Skeletal muscle tissue (tissue), 3 donors: ENCODE measurements at regions not wholly inside any gene's neighbourhood (a gene's known extent, or its start where the extent isn't known, plus 50 kb on each side); places are given as distances from the start of the nearest gene placed in this dataset.

Experiments
- H3K27ac ChIP-seq: one replicate; pipeline ENCODE4 v1.7.0; 2013; ENCODE audit warnings: mild to moderate bottlenecking, low read depth, low read length, inconsistent platforms
- H3K27me3 ChIP-seq, 3 donors: one replicate each; pipeline ENCODE4 v1.7.0; 2013; ENCODE audit warnings: low read length in 3 of 3; ENCODE audit not compliant: control insufficient read depth in 3 of 3, insufficient read depth in 3 of 3
- H3K36me3 ChIP-seq, 3 donors: one replicate each; pipeline ENCODE4 v1.7.0; 2013; ENCODE audit warnings: low read length in 3 of 3; ENCODE audit not compliant: control insufficient read depth in 3 of 3, insufficient read depth in 3 of 3
- H3K4me1 ChIP-seq, 3 donors: one replicate each; pipeline ENCODE4 v1.7.0; 2013; ENCODE audit warnings: low read length in 3 of 3, mild to moderate bottlenecking in 3 of 3; ENCODE audit not compliant: control insufficient read depth in 3 of 3, insufficient read depth in 3 of 3
- H3K4me3 ChIP-seq, 3 donors: one replicate each; pipeline ENCODE4 v1.7.0; 2013; ENCODE audit warnings: low read length in 3 of 3
- H3K9ac ChIP-seq, 3 donors: one replicate each; pipeline ENCODE4 v1.7.0; 2013; ENCODE audit warnings: low read length in 3 of 3, mild to moderate bottlenecking in 3 of 3, moderate library complexity in 2 of 3, low read depth in 1 of 3
- H3K9me3 ChIP-seq, 3 donors: one replicate each; pipeline ENCODE4 v1.7.0; 2013; ENCODE audit warnings: low read length in 3 of 3; ENCODE audit not compliant: control insufficient read depth in 3 of 3
- donor health status: Osteomylitis.

- H3K27me3 ChIP-seq, result peaks cover 14 to 37% (median 28%) of the 10 kb centered on the region in 3 donors
- no peak overlapping the region for H3K9ac ChIP-seq
- H3K36me3 ChIP-seq, result no peaks in the 10 kb centered on the region
- H3K27ac ChIP-seq, result no peak overlapping the region
- H3K4me3 ChIP-seq, result no peak overlapping the region
- peaks cover 0 to 2% (median 0%) of the 10 kb centered on the region in 3 donors for H3K4me1 ChIP-seq
- no peaks in the 10 kb centered on the region for H3K9me3 ChIP-seq
These were observed 94.7 kb upstream of the CRHR1 start for GRCh38 chr17:45689451-45689850.

DNA sequence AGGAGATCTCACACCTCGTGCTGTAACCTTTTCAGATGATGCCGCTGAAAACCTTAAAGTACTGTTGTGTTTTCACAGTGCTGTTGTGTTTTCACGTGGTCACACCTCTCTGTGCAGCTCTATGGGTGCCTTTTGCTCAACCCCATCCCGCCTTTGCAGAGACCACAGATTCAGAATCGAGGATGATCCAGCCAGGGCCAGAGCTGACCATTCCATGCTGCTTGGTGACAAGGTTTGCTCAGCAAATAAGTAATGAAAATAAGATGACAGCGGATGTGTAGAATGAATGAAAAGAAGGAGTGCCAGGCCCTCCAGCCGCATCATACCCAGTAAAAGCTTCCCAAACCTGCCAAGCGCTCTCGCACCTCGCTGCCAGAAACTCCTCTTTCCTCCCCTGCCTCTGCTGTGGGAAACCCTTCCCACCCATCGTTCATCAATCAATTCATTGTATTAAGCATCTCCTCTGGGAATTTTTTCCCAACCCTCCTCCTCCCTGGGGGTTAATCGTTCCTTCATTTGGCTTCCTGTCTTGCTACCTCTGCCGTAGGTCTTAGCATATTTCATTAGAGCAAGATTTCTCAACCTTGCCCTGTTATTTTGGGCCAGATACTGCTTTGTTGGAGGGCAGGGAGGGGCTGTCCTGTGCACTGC lies 93.4 kb upstream of the CRHR1 start:
- Histone ChIP-seq H3K27me3 (peaks cover 14 to 37% (median 35%) of the 10 kb centered on the region in 3 donors), H3K27ac (no peak overlapping the region), H3K9ac (no peak overlapping the region), H3K4me3 (no peak overlapping the region), H3K4me1 (peaks cover 0 to 2% (median 0%) of the 10 kb centered on the region in 3 donors), H3K36me3 (no peaks in the 10 kb centered on the region), H3K9me3 (no peaks in the 10 kb centered on the region)

- Histone ChIP-seq H3K27ac (no peak overlapping the region), H3K4me1 (peaks cover 0 to 2% (median 0%) of the 10 kb centered on the region in 3 donors), H3K9ac (no peak overlapping the region), H3K4me3 (no peak overlapping the region), H3K9me3 (no peaks in the 10 kb centered on the region), H3K27me3 (peaks cover 14 to 37% (median 35%) of the 10 kb centered on the region in 3 donors), H3K36me3 (no peaks in the 10 kb centered on the region)
These were observed 91.5 kb upstream of the CRHR1 start for GRCh38 chr17:45692661-45693060.

GRCh38 chr17:45693792-45694191 lies 90.3 kb upstream of the CRHR1 start:
- H3K4me1 ChIP-seq, result peaks cover 0 to 2% (median 0%) of the 10 kb centered on the region in 3 donors
- H3K4me3 ChIP-seq, result no peak overlapping the region
- no peak overlapping the region for H3K9ac ChIP-seq
- H3K9me3 ChIP-seq, result no peaks in the 10 kb centered on the region
- H3K36me3 ChIP-seq, result no peaks in the 10 kb centered on the region
- H3K27me3 ChIP-seq, result peaks cover 14 to 31% (median 28%) of the 10 kb centered on the region in 3 donors
- H3K27ac ChIP-seq, result no peak overlapping the region

DNA sequence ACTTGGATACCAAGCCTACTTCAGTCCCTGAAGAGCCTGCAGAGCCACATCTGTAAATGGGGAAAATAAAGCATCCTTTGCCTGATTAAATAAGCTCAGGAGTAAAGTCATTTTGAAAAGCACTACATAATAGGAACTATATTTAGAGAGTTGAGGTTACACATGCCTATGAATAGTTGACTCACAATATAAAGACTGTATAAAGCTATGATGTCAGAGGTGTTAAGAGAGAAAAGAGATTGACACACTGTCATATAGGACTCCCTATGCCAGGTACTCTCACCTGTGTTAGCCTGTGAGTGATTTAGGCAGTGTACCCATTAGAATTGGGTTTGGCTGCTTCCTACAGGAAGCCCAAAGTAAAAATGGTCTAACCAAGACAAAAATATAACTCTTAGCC lies 87.7 kb upstream of the CRHR1 start:
- no peaks in the 10 kb centered on the region for H3K36me3 ChIP-seq
- H3K27ac ChIP-seq, result no peak overlapping the region
- no peak overlapping the region for H3K4me3 ChIP-seq
- H3K9me3 ChIP-seq, result no peaks in the 10 kb centered on the region
- H3K27me3 ChIP-seq, result peaks cover 3 to 29% (median 21%) of the 10 kb centered on the region in 3 donors
- H3K9ac ChIP-seq, result no peak overlapping the region
- peaks cover 0 to 2% (median 0%) of the 10 kb centered on the region in 3 donors for H3K4me1 ChIP-seq

DNA sequence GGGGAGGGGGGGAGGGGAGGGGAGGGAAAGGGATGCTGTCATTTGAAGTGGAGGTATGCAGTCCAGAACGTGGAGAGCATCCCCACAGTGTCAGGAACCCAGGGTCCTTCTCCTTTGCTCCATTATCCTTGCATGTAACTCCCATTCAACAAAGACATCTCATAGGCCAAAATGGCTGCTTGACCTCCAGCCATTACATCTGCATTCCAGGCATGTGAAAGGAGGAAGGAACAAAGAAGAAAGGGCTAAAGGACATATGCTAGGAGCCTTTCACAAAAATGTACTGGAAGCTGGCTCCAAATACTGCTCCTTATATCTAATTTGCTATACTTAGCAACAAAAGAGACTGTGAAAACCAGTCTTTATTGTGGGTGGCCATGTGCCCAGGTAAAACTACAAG lies 87.0 kb upstream of the CRHR1 start:
- no peak overlapping the region for H3K27ac ChIP-seq
- H3K4me1 ChIP-seq, result peaks cover 0 to 2% (median 0%) of the 10 kb centered on the region in 3 donors
- H3K4me3 ChIP-seq, result no peak overlapping the region
- H3K36me3 ChIP-seq, result no peaks in the 10 kb centered on the region
- H3K9me3 ChIP-seq, result no peaks in the 10 kb centered on the region
- H3K27me3 ChIP-seq, result peaks cover 3 to 29% (median 18%) of the 10 kb centered on the region in 3 donors
- H3K9ac ChIP-seq, result no peak overlapping the region

- H3K36me3 ChIP-seq, result no peaks in the 10 kb centered on the region
- no peak overlapping the region for H3K9ac ChIP-seq
- H3K4me3 ChIP-seq, result no peak overlapping the region
- no peak overlapping the region for H3K27ac ChIP-seq
- H3K9me3 ChIP-seq, result no peaks in the 10 kb centered on the region
- H3K4me1 ChIP-seq, result no peaks in the 10 kb centered on the region
- peaks cover 4 to 22% (median 20%) of the 10 kb centered on the region in 3 donors for H3K27me3 ChIP-seq
These were observed 83.7 kb upstream of the CRHR1 start for GRCh38 chr17:45700171-45701090.

GRCh38 chr17:45702666-45703266 lies 81.4 kb upstream of the CRHR1 start:
- H3K27ac ChIP-seq, result no peak overlapping the region
- no peak overlapping the region for H3K4me3 ChIP-seq
- no peak overlapping the region for H3K9ac ChIP-seq
- peaks cover 4 to 30% (median 24%) of the 10 kb centered on the region in 3 donors for H3K27me3 ChIP-seq
- no peaks in the 10 kb centered on the region for H3K4me1 ChIP-seq
- H3K36me3 ChIP-seq, result no peaks in the 10 kb centered on the region
- H3K9me3 ChIP-seq, result no peaks in the 10 kb centered on the region

DNA sequence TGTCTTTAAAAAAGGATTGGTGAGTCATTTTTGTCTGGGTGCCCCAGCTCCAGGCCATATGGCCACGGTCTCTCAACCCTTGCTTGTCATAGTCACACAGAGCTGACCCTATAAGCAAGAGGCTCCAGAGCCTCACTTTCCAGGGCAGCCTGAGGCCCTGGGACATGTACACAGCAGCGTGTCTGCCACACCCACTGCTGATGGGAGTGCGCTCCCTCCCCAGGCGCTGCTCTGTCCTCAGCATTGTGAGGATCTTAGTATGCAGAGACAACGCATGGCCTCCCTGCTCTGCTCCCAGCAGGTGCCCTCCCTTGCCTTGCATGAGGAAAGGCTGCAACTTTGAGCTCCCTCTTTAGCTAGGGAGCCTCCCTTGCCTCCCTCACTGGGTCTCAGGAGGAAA lies 80.8 kb upstream of the CRHR1 start:
- Histone ChIP-seq H3K4me1 (no peaks in the 10 kb centered on the region), H3K4me3 (no peak overlapping the region), H3K9me3 (no peaks in the 10 kb centered on the region), H3K27ac (no peak overlapping the region), H3K27me3 (peaks cover 4 to 36% (median 27%) of the 10 kb centered on the region in 3 donors), H3K36me3 (no peaks in the 10 kb centered on the region), H3K9ac (no peak overlapping the region)
